HG03103 (cell line): ENCODE measurements at regions not wholly inside any gene's neighbourhood (a gene's known extent, or its start where the extent isn't known, plus 50 kb on each side); places are given as distances from the start of the nearest gene placed in this dataset.

ENCODE experiments used
- ATAC-seq: cut with Tn5 transposase; IDR thresholded peaks from one replicate; pipeline ENCODE4 v1.9.1; 2021; ENCODE audit warnings: low read depth; ENCODE audit not compliant: unreplicated experiment

DNA sequence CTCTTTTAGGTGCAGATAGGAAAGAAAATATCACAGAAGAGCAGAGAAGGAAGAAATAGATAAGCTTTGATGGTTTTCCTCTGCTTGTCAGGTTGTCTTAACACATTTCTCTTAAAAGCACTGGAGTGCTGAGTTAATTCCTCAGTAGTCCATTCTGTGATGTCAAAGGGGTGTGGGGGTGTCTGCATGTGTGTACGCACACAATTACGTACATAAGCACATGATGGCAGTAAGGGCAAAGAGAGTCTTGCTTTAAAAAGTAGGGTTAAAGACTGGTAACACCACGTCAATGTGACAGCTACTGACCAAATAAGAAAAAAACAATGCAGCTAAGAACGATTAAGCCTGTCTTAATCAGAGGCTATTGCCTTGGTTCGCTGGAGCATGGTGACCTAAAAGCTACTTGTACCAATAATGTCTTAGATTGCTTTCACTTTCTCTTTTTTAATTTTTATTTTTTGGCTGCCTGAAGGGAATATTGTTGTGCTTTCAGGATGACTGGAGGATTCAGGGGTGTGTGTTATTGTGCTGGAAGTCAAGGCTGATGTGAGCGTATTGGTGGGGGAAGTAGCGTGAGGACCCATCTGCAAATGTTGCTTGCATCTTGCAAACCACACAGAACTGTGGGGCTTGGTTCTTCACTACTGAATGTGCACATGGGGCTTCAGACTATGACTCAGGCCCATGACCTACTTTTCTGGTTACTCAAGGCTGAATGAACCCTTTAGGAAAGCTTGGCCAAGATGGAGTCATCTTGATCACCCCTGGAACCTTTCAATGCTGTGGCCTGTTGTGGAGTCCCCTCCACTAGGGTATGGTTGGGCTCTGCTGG is 417.8 kb upstream of the TPM1 start:
- ATAC-seq, result peak; percentile 63

DNA sequence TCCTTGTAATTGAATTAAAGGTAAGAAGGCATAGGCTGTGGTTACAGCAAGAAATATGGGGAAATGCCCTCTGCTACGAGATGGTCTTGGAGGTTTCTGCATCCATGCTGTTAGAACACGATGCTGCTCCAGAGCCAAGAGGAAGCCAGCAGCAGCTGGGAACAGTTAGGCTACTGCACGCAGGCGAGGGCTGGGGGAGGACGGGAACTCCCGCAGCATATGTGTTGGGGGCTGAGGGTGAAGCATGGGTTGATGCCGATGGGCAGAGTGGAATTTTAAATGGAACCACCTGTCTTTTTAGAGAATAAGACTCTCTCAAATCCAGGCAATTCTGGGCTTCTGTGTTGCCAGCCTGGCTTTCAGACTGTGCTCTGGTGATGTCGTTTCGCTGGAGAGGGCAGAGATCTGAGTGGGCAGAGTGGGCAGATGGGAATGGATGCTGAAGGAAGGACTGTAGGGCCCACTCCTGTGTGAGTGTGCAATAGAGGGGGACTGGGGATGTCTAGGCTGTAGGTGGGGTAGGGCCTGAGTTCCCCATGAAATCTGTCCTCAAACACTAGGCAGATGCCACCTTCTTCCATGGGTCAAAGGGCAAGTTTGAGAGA is 417.0 kb upstream of the TPM1 start:
- ATAC-seq, result no peak

DNA sequence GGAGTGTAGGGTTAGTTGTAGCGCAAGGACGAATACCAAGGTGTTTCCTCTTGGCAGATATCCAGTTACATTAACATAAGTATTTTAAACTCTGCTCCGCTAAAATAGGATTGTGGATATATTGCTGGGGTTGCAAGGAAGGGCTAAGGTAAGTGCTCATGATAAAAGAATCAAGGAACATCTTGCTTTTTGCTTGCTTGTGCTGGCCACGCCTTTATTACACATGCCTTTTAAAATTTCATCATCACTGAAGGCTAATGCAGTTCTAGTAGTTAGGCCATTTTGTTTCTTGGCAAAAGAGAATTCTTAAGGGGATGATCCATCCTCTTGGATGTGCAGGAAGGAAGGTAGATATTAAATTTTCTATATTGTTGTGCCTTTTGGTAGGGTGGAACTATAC is 415.6 kb upstream of the TPM1 start:
- ATAC-seq, result no peak

DNA sequence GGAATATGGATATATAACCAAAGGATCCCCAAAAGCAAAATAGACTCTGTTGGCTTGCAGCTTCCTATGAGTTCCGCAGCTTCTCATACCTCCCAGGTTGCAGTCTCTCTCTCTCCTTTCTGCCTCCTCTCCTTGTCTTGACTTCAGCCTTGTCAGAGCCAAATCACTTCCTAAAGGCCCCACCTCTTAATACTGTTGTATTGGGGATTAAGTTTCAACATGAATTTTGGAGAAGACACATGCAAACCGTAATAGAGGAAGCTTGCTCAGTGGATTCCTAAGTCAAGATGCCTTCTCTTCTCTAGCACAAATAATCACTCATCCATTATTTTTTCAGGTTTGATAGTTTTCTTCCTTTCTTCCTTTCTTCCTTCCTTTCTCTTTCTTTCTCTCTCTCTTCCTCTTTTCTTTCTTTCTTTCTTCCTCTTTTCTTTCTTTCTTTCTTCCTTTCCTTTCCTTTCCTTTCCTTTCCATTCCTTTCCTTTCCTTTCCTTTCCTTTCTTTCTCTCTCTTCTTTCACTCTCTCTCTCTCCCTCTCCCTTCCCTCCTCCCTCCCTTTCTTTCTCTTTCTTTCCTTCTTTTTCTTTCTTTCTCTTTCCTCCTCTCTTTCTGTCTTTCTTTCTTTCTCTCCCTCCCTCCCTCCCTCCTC is 411.3 kb upstream of the TPM1 start:
- no peak for ATAC-seq

DNA sequence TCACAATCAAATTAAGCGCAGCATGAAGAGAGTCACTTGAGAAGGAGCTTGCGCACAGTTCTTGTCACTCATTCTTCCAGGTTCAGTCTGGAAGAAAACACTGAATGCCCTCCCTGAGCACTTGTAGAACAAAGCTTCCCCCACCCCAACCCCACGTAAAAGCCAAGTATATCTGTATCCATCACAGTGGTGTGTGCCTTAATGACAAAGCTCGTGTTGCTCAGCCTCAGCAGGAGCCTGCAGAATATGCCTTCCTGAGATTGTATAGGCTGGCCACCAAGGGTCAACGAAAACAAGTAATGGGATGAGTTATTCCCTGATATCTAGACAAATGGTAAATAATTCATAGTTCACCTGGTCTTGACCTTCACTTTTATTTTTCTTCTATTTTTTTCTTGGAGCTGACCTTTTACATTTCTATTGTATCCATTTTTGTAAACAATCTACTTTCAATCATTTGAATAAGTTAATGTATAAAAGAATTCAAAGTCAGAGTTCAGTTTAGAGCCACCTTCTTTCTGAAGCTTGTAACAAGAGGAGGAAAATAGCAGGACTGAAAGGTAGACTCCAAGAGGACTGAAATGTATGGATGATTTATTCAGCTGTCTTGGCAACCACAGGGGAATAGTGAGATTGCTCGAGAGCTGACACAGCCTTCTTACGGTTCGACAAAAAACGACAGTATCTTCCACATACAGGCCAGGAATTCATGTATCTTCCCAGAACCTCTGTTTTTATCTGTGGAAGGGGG is 405.5 kb upstream of the TPM1 start:
- no peak for ATAC-seq

DNA sequence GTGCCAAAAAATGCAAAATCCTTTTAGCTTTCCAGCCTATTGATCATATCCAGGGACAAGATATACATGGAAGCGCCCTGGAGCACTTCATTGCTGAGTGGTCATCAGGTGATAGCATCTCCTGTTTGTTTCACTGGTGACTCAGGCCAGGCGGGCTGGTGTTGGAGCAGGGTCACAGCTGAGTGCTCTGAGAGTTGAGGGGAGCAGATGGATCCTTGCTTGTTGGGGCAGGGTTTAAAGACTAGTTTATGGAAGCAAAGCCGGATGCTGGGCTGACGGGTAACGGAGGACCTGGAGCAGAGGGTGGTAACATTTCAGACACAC is 405.0 kb upstream of the TPM1 start:
- no peak for ATAC-seq

DNA sequence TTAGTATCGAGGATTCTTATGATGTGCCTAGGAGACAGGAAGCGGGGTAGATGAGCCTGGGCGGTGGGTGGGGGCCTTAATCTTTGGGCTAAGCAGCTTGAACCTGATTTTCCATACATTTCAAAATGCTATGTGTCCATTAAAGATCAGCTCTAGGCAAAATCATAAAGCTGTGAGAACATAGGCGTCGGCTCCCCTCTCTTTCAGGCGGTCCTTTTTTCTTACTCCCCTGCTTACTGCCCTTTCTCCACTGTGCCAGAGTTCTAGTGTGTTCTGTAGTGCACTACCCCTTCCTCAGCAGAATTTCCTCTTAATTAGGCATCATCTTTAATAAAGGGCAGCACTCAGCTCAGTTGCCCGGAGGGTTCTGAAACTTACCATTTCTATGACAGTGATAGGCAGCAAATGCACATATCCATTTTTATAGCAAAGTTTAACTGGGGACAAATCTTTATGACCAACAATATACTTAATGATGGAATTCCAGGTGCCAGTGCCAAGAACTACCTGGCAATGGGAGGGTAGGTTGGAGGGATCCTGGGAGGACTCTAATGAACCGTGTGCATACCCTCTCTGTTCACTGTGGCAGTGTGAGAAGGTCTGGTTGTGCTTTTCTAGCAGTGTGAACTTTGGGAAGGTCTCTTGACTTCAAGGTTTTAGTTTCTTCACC is 404.5 kb upstream of the TPM1 start:
- ATAC-seq, result no peak

DNA sequence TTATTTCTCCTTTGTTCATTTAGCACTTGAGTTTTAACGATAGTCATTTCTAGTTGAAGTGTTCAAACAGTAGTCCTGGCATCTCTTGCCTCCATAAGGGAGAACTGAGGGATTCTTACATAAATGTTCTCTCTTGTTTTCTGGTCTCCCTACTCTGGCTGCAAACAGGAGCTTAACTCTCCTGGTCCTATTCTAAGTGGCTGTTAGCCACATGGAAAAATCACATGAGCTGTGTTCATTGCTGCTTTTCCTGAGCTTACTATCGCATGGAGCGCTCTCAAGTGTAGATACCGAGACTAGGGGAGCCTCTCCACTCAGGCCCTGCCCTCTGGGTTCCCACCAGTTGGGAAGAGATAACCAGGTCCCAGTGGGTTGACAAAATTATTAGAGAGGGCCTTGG is 403.1 kb upstream of the TPM1 start:
- no peak for ATAC-seq

DNA sequence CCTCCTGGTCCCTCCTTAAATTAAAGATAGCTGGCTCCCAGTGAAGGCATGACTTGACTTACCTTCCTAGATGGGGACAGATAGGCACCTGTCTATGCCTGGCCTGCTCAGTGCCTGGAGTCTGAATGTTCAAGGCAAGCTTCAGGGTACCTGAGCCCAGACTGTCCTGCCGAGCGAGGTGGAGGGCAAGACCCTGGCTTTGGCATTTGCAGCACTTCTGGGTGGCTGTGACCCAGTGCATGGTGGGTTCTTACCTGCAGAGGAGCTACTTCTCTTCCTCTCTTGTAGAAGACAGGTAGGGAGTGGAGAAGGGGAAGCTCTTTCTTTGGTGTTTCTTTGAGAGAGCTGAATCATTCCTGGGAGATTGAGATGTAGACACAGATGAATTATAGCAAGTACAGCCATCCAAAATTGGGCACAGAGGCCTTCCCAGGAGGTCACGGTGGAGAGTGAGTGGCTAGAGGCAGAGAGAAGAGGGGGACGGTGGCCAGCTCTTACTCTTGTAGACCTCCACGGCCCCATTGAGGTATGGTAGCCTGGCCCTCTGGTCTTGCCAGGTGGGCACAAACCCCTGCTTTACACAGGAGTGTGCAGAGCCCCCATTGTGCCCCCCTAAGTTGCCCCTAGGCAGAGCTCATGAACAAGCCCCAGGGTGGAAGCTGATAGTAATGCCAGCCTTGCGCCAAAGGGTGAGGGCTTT is 402.5 kb upstream of the TPM1 start:
- no peak for ATAC-seq

DNA sequence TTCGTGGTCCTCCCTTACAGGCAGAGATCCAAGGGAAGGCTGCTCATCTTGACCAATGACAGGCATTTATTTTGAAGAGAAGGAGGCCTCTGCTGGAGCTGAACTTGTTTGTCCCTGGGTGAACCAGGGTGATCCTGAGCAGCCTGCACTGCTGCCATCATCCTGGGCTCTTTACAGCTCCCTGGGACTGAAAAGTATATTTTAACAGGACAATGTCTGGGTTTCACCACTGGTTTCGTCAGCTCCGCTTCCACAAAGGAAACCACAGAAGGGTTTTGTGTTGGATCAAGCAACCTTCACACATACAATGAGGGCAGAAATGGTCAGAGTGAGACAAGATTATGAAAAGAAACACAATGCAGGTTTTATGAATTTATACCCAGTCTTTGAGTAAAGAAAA is 400.7 kb upstream of the TPM1 start:
- no peak for ATAC-seq

DNA sequence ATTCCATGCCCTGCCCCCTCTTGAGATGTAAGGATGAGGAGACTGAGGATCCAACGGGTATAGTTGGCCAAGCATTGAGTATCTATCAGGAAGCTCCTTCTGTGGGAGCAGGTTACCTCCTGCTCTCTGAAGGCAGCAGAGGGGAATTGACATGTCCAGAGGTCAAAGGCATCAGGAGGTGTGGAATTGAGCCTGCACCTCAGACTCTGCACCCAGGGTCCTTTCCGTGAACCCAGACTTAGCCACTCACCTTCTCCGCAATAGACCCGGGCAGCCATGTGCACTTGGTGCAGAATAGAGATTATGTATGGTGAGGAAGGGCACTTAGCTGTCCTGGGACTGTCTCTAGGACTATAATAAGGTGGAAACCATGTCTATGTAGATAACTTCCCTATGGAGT is 399.0 kb upstream of the TPM1 start:
- ATAC-seq, result no peak

DNA sequence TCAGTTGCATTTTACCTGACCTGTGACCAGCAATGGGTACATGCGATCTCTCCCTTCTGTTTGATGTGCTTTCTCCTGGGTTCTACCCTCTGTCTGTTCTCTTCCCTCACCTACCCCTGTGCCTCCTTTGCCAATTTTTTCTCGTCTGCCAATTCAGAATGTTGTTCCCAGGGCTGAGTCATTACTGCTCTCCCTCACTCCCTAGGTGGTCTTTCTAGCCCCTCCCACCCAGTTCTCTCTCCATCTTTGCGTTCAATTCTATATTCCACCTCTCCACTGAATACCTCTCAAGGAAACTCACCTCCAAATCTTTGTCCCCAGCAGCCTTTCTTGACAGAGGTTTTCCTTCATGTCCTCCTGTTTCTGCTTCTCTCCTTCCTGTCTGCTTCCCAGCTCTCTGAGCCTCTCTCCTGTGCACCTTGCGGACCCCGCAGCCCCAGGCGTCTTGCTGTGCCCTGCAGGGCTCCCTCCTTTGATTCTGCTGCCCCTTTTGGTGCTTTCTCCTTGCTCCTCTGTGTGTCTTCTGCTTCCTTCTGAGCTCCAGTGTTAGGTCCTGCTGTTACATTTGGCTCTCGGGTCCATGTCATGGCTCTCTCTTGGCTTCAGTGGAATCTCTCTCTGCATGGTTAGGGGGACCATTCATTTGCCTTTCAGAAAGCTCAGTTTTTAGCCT is 398.2 kb upstream of the TPM1 start:
- ATAC-seq, result no peak

DNA sequence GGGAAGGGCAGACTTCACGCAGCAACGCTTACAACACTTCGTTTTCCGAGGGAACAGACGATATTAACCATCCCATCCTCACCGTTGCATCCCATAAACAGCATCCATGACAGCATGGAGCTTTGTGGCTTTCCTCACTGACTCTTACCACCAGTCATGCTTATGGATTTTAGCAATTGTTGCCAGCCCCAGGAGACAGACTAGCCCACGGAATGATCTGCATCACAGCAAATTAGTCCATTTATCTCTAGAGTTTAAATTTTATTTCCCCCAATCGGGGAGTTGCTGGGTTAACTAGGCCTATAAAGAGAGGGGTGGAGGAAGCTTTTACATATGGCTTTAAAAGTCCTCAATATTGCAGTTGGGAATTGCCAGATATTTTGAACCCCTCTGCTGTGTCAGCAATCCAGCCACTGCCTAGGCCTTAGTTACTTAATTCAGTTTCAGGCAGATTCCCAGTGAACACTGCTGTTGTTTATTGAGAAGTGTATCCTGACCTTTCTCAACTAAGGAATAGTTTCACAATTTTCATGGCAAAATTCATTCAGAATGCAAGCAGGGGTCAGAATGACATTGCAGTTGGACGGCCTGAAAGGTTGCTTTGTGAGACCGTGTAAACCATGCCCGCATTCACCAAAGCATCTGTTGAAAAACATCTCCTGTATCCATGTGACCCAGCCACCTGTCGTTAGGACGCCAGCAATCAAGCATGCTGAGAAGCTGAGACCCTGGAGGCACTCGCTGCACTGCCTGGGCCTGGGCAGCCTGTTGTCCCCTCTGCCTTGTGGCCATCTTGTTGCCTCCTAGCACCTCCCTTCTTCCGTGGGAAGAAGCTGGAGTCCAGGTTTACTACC is 397.4 kb upstream of the TPM1 start:
- ATAC-seq, result no peak

DNA sequence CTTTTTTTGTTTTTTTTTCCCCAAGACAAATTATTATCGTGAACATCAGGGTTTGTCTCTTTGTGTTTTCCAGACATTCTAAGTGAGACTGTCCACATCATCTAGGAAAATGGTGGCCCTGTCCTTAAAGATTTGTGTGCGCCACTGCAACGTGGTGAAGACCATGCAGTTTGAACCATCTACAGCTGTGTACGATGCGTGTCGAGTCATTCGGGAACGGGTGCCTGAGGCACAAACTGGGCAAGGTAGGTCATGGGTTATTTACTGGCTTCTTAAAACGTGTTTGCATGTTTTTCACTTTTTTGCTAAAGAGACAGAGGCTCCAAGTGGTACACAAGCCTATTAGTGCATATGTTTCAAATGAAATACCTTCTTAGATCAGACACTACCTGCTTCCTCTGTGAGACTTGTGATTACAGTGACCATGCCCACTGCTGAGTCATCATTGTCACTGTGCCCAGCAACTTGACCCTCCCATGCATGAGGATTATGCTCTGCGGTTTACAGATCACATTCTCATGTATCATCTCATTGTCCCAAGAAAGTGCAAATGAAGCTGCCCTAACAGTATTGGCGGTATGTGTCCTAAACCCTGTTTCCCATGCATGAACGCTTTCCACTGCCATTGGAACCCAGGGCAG is 395.2 kb upstream of the TPM1 start:
- ATAC-seq, result no peak

DNA sequence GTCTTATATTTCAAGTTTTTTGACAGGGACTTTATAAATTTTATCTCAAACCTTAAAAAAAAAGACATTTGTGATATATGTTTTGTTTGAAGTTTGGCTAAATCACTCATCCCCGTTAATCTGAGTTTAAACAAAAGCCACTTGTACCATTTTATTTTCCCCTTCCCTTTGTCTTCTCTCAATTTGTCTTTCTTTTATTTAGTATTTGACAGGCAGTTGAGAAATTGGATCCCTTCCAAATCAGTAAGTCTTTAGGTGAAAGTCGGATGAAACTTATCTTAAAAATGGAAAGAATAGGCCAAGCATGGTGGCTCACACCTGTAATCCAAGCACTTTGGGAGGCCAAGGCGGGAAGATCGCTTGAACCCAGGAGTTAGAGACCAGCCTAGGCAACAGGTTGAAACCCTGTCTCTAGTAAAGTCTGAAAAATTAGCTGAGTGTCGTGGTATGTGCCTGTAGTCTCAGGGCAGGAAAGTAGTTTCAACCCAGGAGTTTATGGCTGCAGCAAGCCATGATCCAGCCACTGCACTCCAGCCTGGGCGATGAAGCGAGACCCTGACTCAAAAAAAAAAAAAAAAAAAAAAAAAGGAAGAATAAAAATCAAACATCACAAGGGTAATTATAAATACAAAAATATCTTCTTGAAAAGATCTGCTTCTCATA is 394.6 kb upstream of the TPM1 start:
- no peak for ATAC-seq

DNA sequence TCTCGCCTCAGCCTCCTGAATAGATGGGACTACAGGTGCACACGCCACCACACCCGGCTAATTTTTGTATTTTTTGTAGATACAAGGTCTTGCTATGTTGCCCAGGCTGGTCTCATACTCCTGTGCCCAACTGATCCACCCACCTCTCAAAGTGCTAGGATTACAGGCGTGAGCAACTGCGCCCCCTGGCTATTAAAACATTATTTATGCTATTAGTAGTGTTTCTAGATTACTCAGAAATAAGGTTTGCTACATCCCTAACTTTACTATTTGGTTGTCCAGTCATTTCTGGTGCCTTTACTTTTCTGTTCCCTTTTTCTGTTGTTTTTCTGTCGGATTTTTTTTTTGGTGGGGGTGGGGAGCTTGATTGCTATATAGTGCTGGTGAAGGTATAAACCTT is 393.6 kb upstream of the TPM1 start:
- no peak for ATAC-seq

DNA sequence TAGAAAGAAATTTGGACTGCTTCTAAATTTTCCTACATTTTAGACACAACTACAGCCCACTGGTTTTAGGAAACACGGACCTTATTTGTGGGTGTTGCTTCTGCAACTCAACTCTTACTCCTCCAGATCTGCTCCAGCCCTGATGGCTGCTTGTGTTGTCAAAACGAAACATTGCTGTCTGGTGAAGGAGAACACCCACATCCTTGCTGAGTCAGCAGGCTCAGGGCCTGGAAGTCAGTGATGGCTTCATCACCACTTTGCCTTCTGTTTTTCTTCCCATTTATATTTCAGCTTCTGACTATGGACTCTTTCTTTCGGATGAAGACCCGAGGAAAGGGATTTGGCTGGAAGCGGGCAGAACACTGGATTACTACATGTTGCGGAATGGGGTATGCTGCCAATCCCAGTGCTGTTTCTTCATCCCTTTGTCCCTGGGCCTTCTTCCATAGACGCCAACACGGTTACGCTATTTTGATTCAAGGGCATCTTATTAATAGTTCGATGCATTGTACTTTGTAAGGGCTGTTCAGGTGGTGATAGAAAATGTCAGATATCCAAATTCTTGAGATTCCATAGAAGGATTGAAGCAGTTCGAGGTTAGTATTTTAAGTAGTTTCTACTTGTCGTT is 392.6 kb upstream of the TPM1 start:
- ATAC-seq, result peak; percentile 93
